ENCODE measurements at regions not wholly inside any gene's neighbourhood (a gene's known extent, or its start where the extent isn't known, plus 50 kb on each side); places are given as distances from the start of the nearest gene placed in this dataset.

DNA sequence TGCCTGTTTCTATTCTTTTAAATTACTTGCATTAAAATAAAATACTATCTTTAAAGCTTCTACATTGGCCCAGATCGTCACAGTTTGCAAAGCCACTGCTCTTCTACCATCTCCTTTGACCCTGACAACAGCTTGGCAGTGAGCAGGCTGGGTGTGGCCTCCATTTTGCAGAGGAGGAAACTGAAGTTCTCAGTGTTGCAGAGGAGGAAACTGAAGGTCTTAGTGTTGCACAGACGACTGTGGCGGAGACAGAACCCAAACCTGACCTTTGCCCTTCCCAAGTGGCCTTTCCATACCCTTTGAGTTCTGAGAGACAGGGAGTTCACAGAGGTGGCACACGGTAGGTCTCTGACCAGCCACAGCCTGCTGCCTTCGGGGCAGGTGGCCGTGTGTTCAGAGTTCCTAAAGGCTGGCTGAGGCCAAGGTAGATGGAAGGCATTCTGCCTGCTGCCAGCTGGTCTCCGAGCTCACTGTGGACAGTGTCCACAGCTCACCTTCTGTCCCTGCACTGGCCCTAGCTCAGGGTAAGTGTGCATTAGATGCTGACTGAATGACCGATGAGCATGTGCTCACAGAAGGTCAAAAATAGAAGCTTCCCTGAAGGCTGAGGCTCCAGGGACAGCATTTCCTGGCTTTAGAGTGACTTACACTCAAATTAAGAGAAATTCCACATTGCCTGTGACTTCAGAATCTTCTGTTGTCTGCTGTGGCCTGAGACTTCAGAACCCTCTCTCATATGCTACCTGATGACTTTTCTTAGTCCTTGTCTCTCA, 113.5 kb upstream of the SLC24A3 start:
- no peaks in the 10 kb centered on the region for H3K27me3 ChIP-seq (ENCODE audit: insufficient read depth, low read length)
- no peak for ATAC-seq
- no peak for TF ChIP-seq CEBPB (IDR thresholded peaks at IDR 0.05; ENCODE audit: low read depth)
- TF ChIP-seq RAD21 (IDR thresholded peaks at IDR 0.05; ENCODE audit: low read depth): no peak
- TF ChIP-seq ZBTB33 (IDR thresholded peaks at IDR 0.05; ENCODE audit: extremely low read depth, insufficient replicate concordance, low read length): no peak
- TF ChIP-seq EZH2phosphoT487 (IDR thresholded peaks at IDR 0.05; ENCODE audit: borderline replicate concordance): no peak
- no peak for TF ChIP-seq CTCF (IDR thresholded peaks at IDR 0.05 in 2 of 3, conservative IDR thresholded peaks at IDR 0.05 in 1 of 3; ENCODE audit: borderline replicate concordance in 1 of 3, insufficient read depth in 1 of 3, low read depth in 2 of 3, low read length in 2 of 3)
- TF ChIP-seq POLR2A (IDR thresholded peaks at IDR 0.05; ENCODE audit: borderline replicate concordance, extremely low read depth, insufficient read depth, insufficient read length): no peak
- no peak for TF ChIP-seq SIN3A (IDR thresholded peaks at IDR 0.05; ENCODE audit: low read depth)
- TF ChIP-seq SP1 (IDR thresholded peaks at IDR 0.05; ENCODE audit: low read depth): no peak
- no peak for TF ChIP-seq ZFX (IDR thresholded peaks at IDR 0.05)
- no peak for TF ChIP-seq SRF (IDR thresholded peaks at IDR 0.05; ENCODE audit: low read depth)
- no peak for TF ChIP-seq CBX3 (IDR thresholded peaks at IDR 0.05; ENCODE audit: low read depth)
- TF ChIP-seq YY1 (IDR thresholded peaks at IDR 0.05; ENCODE audit: extremely low read depth, insufficient replicate concordance, low read depth, low read length): no peak
- TF ChIP-seq ELF1 (IDR thresholded peaks at IDR 0.05; ENCODE audit: borderline replicate concordance, low read depth): no peak
- no peak for TF ChIP-seq MAX (IDR thresholded peaks at IDR 0.05)
- TF ChIP-seq ZNF274 (IDR thresholded peaks at IDR 0.05; ENCODE audit: low read depth, low read length): no peak
- TF ChIP-seq EGR1 (IDR thresholded peaks at IDR 0.05; ENCODE audit: low read depth): no peak
- no peak for DNase-seq (ENCODE audit: low read depth, low spot score)
- H3K4me3 ChIP-seq (replicated peaks in 1 of 2; ENCODE audit: low read depth in 1 of 2, low read length in 2 of 2): no peak overlapping the region
- intact Hi-C loops (cut with micrococcal nuclease): no loop called here
- H3K4me1 ChIP-seq (ENCODE audit: control insufficient read depth in 1 of 2, insufficient read depth in 2 of 2, low read length in 2 of 2): peaks cover 0 to 8% of the 10 kb centered on the region in 2 experiments; a peak in 2 of 4 replicates
- H2AFZ ChIP-seq (ENCODE audit: low read depth, low read length, poor library complexity, severe bottlenecking): no peak overlapping the region
- ChIA-PET POLR2A (no interaction called here), CTCF (no interaction called here), RAD21 (ENCODE audit: low non-redundant PET in 1 of 2, low total read pairs in 2 of 2, uncharacterized antibody in 2 of 2, unreplicated experiment in 2 of 2) (no interaction called here)
- H3K4me2 ChIP-seq (ENCODE audit: low read length): no peak overlapping the region
- H3K9me2 ChIP-seq (ENCODE audit: insufficient read depth): no peaks in the 10 kb centered on the region
- no peaks in the 10 kb centered on the region for H4K20me1 ChIP-seq (ENCODE audit: insufficient read depth)
- H3K79me2 ChIP-seq (ENCODE audit: insufficient read depth, low read length): no peaks in the 10 kb centered on the region
- no peak overlapping the region for H3K27ac ChIP-seq (ENCODE audit: low read depth, low read length)
- no peaks in the 10 kb centered on the region for H3K36me3 ChIP-seq (ENCODE audit: control insufficient read depth in 1 of 2, insufficient read depth in 2 of 2, low read length in 2 of 2)
- no peaks in the 10 kb centered on the region; a peak in 1 of 4 replicates for H3K9me3 ChIP-seq (ENCODE audit: control insufficient read depth in 1 of 2, insufficient read depth in 1 of 2, low read depth in 1 of 2, low read length in 2 of 2)
- H3K9ac ChIP-seq (ENCODE audit: low read length): no peak overlapping the region
- no TSS peak for BruUV-seq (replicated peaks)
